ENCODE measurements at regions not wholly inside any gene's neighbourhood (a gene's known extent, or its start where the extent isn't known, plus 50 kb on each side); places are given as distances from the start of the nearest gene placed in this dataset.

GRCh38 chr4:100017637-100018310, 67.7 kb upstream of the H2AZ1 start:
- Histone ChIP-seq H3K4me1 (ENCODE audit: control insufficient read depth, extremely low read depth, insufficient read depth, low read length) (no peaks in the 10 kb centered on the region), H3K4me2 (ENCODE audit: insufficient read depth, low read length) (no peak overlapping the region), H3K4me3 (replicated peaks in 1 of 3; ENCODE audit: insufficient read depth in 1 of 3, low read depth in 1 of 3, low read length in 3 of 3) (no peak overlapping the region), H3K9me1 (replicated peaks; ENCODE audit: control insufficient read depth, extremely low read depth, insufficient read depth, low read length) (no peaks in the 10 kb centered on the region), H3K27me3 (ENCODE audit: control insufficient read depth in 2 of 2, insufficient read depth in 2 of 2, low read length in 2 of 2) (no peaks in the 10 kb centered on the region), H3K9me3 (replicated peaks; ENCODE audit: control insufficient read depth, insufficient read depth, low read length) (no peaks in the 10 kb centered on the region), H2AFZ (ENCODE audit: low read depth, low read length) (no peak overlapping the region), H3K9ac (replicated peaks; ENCODE audit: extremely low read depth, insufficient read depth, low read length) (no peak overlapping the region), H3K27ac (ENCODE audit: insufficient read depth, low read depth, low read length) (no peak overlapping the region), H3K79me2 (ENCODE audit: control insufficient read depth, insufficient read depth, low read length) (no peaks in the 10 kb centered on the region), H3K36me3 (ENCODE audit: control insufficient read depth in 2 of 2, extremely low read depth in 1 of 2, insufficient read depth in 2 of 2, low read length in 2 of 2) (no peaks in the 10 kb centered on the region), H4K20me1 (replicated peaks; ENCODE audit: control insufficient read depth, extremely low read depth, insufficient read depth, low read length) (no peaks in the 10 kb centered on the region)
- no TSS peak for BruUV-seq (replicated peaks)
- TF ChIP-seq GATA2 (IDR thresholded peaks at IDR 0.05; ENCODE audit: insufficient read depth, insufficient read length, low read depth, low read length) (no peak), POLR2AphosphoS5 (IDR thresholded peaks at IDR 0.05; ENCODE audit: insufficient read depth, low read depth, low read length) (no peak), CTCF (IDR thresholded peaks at IDR 0.05; ENCODE audit: extremely low read depth in 1 of 2, insufficient read depth in 1 of 2, low read depth in 1 of 2, low read length in 2 of 2) (no peak), POLR2A (IDR thresholded peaks at IDR 0.05; ENCODE audit: low read depth, low read length) (no peak), MYC (IDR thresholded peaks at IDR 0.05; ENCODE audit: low read depth, low read length) (no peak), FOS (IDR thresholded peaks at IDR 0.05; ENCODE audit: borderline replicate concordance, insufficient read depth, low read length) (no peak), EZH2 (IDR thresholded peaks at IDR 0.05; ENCODE audit: borderline replicate concordance, low read depth, low read length, severe bottlenecking) (no peak)
- dilution Hi-C loops (cut with MboI; ENCODE audit: extremely low pct_ligation_motif_present, low sequenced_read_pairs) (no loop called here), intact Hi-C loops (cut with micrococcal nuclease) (no loop called here)
- no peak for DNase-seq (ENCODE audit: low read depth, low spot score)
- ChIA-PET CTCF (interaction anchor here (1.4 kb wide), 1 partner anchor 20 kb away, joined by 3 read pairs; no protein-coding TSS in a partner anchor), POLR2A (no interaction called here)
- FAIRE-seq = no peak
